ENCODE measurements at regions not wholly inside any gene's neighbourhood (a gene's known extent, or its start where the extent isn't known, plus 50 kb on each side); places are given as distances from the start of the nearest gene placed in this dataset.

DNA sequence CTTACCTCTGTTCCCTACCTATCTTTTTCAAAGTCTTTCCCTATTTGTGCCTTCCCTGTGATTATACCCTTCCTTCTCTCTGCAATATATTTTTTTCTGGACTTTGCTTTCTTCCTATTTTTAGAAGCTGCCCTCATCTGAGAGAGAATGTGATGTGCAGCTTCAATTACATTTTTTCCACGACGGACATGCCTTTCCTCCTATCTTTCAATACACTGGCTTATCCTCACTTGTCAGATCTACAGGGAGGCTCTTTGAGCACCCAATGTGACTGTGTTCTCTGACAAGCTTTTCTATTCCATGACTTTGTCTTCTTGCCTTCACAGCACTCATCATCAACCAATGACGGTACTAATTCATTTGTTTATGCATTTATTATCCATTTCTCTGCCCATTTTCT lies 227.9 kb upstream of the CLINT1 start:
- DNase-seq (ENCODE audit: extremely low read depth in 1 of 2, low read depth in 1 of 2) = no peak

DNA sequence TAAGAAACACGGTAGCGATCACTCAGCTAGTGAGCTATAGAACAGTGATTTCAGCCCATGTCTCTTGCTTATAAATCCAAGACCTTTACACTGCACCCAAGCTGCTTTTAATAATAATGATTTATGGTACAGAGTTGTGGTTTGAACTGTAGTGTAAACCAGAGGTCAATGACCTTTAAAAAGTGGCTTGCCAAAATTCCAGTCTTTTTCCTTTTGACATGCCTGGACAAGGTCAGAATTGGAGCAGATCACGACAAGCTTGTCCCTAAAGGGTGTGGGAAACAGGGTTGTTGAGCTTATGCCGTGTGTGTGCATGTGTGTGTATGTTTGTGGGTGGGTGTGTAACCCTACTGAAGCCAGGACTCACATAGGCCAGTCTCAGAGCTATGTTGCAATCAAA lies 225.3 kb upstream of the CLINT1 start:
- DNase-seq (ENCODE audit: extremely low read depth in 1 of 2, low read depth in 1 of 2) = no peak

DNA sequence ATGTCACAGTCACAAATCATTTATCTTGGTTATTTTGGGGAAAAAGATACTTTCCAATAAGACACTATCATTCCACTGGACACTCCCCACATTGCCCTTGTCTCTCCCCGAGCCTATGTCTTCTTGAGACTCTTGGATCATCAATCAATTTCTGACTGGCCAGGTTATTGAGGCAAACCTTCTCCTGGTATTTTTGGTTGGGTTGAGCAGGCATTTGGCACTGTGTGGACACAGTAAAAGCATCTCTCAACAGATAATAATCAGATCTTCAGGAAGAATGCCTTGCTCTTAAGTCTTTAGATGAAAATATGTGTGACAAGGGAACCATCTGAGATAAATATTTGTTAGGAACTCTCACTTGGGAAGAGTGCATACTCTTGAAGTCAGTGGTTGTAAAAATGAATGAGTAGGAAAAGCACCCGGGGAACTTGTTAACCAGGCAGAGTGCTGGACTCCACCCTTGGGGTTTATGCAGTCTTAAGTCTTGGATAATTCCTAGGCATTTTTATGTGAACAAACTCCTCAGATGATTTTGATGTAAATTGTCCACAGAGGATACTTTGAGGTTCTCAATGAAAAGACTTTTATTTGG lies 223.8 kb upstream of the CLINT1 start:
- DNase-seq (ENCODE audit: extremely low read depth in 1 of 2, low read depth in 1 of 2) = no peak

DNA sequence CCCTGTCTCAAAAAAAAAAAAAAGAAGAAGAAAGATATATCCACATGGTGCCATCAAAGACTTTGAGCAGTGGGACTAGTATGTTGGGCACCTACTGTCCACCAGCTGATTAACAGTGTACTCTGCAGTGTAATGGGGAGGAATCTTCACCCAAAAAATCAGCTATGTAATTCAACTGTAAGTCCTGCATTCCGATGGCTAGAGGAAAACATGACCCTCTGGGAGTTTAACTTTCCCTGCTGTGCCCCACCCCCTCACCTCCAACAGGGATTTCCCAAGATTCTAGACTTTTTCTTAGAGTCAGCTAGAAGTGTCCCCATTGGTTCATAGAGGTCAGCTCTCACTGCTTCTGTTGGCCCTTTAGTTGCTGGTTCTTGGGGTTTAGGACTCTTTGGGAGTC lies 221.2 kb upstream of the CLINT1 start:
- DNase-seq (ENCODE audit: extremely low read depth in 1 of 2, low read depth in 1 of 2) = no peak

DNA sequence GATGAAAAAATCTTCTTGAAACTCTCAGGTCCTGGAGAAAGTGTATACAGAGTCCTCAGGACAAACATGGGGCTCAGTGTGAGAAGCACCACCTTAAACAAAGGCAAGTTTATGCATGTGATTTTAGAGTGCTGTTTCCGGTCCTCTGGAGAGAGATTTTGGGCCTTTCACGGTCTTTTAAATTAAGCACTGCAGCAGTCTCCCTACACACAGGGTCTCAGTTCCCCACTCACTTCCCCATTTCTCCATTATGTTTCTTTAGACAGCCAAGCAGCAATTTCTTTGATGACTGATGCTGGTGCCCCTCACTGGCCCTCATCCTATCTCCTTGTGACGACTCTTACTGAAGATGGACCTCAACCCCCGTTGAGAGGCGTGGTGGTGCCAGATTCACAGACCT lies 220.2 kb upstream of the CLINT1 start:
- DNase-seq (ENCODE audit: extremely low read depth in 1 of 2, low read depth in 1 of 2) = no peak

DNA sequence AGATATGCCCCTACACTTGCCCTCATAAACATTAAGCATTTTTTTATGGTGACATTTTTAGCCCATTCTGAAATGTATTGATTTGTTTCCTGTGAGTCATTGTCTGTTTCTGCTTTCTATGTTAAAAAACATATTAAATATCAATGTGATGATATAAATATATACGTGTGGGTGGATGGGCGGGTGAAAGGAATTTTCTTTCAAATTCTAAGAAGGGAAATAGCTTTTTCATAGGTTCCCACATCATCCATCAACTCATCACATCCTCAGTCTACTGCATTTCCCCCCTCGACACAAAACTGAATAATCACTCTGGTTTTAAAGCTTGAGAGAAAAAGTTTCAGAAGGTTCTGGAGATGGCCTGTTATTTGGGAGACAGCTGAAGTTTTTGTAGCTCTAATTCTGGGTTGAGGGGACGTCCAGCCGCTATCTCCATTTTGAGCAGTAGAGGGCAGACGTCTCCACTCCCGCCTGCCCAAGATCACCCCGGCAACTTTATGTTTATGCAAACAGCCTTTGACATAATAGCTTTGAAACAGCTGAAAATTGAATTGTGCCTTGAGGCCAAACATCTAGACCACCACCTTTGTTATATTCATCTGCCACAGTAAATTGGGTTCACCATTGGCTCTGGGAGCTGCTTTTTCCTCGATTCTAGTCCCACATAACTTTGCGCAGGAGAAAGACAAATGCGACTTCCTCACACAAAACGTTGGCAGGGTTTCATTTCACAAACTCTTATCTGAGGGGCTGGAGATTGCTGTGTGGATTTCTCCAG lies 216.2 kb upstream of the CLINT1 start:
- peak; percentile 5 to 6 for DNase-seq (ENCODE audit: extremely low read depth in 1 of 2, low read depth in 1 of 2)

DNA sequence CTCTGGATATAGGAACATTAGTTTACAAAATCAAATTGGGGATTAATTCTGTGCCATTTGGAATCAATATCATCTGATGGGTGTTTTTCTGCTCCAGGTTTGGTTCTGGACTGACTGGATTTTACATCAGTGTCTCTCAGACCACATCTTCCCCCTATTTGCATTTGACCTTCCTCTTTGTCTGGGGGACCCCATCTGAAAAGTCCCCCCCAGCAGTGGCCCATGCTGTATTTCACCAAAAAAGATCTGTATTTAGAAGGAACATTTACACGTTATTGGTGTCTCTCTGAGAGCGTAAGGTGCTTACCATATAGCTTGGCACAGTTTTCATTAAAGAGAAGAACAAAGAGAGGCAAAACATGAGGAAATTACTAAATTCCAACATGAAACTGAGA lies 215.6 kb upstream of the CLINT1 start:
- DNase-seq (ENCODE audit: extremely low read depth in 1 of 2, low read depth in 1 of 2) = no peak

DNA sequence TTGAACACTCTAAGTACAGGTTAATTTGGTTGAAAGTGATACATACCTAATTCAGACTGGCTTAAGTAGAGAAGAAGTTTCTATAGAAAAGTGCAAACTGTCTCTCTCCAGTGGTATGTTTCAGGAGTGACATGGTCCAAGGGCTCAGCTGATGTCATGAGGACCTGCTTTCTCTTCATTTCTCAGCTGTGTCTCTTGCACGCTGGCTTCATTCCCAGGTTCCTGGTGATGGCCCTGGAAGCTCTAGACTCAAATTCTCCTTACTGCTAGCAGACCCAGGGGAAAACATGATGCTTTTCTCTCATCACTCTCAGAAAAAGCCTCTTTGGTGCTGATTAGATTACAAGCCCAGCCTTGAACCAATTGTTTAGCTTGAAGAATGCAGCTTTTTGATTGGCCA lies 211.9 kb upstream of the CLINT1 start:
- no peak for DNase-seq (ENCODE audit: extremely low read depth in 1 of 2, low read depth in 1 of 2)

DNA sequence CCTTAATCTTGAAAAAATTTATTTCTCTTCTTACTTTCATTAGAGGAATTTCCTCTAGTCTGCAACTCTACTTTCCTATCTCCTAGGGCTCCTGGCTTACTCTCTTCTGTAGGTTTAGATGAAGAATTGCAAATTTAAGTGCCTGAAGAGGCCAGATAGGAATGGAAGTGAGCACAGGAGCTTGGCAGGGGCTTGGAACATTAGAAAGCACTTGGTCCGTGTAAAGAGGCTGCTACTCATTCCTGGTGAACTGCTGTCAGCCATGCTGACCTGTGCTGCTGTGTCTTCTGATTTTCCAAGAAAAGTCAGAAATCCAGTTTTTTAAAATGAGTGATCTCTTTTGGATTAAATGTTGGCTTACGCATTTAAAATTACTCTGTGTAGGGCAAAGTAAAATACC lies 210.9 kb upstream of the CLINT1 start:
- no peak for DNase-seq (ENCODE audit: extremely low read depth in 1 of 2, low read depth in 1 of 2)

DNA sequence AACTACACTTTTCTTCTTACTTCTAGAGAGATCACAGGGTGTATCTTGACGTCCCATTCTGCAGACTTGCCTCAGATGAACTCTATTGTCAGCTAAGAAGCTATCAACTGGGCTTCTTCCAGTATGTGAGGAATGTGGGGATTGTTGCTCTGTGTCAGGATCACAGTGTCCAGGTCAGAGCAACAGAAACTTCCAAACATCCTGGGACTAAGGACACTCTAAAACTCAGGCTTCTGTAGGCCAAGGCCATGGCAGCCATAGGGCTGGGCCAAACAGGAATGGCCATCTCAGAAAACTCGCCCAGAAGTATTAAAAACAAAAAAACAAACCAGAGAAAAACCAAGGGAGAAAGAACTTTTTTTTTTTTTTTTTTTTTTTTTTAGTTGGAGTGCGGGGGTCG lies 210.0 kb upstream of the CLINT1 start:
- DNase-seq (ENCODE audit: extremely low read depth in 1 of 2, low read depth in 1 of 2) = no peak

DNA sequence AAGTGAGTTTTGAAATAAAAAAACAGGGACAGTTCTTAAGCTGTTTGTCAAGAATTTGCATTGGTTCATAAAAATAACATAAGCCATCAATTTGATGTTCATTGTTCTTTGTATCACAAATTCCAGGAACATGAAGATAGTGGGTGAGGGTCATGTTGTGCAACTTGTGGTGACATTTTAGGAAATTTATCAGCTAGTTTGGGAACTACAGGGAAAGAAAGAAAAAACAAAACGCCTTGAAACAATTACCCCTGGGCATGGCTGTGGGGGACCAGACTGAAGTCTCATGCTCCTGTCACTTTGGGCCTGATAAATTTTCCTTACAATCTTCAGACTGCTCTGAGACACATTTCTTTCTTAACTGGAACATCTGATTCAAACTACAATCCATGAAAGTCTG lies 207.1 kb upstream of the CLINT1 start:
- no peak for DNase-seq (ENCODE audit: extremely low read depth in 1 of 2, low read depth in 1 of 2)

DNA sequence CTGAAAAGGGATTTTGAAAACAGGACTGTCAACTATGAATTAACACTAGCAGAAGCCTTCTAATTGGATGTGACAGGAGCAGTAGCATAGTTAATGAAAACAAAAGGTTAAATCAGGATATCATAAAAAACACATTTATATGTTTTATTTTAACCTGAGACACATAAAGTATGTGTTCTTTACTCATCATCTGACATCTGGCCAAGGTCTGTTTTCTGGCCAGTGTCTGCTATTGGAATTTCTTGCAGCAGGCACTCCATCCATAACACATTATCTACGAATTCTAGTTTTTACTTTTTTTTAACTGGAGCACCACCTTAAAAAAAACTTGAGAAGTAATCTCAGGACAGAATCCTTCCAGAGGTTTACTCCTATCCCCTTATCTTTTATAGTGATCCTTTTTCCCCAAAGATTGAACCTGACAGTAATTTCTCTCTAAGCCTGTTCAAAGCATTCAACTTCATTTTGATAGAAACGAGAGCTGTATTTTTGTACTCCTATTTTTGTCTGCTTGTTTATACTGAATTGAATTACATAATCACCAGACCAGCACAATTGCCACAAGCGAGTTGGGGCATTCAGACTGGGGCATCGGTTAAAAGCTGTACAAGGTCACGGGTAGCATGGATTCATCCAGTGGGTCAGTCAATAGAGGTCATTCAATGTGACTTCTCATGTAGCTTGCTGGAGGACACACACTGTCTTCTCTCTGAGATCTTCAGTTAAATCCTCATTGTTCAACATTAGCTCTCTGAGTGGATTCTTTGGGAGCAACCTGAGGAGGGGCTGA lies 205.6 kb upstream of the CLINT1 start:
- no peak for DNase-seq (ENCODE audit: extremely low read depth in 1 of 2, low read depth in 1 of 2)

DNA sequence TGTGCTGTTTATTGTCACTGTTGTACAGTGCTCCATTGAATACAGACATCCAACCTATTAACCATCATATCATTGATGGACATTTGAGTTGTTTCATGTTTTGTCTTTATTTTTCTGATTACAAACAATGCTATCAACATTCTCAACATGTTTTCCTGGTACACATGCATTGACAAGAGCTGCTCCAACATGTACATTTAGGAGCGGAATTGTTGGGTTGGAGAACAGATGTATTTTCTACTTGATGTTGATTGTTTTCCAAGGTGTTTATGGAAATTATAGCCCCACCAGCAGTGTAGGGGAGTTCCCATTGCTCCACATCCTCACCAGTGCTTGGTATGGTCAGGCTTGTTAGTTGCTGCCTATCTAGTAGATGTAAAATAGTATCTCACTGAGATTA lies 204.1 kb upstream of the CLINT1 start:
- no peak for DNase-seq (ENCODE audit: extremely low read depth in 1 of 2, low read depth in 1 of 2)

DNA sequence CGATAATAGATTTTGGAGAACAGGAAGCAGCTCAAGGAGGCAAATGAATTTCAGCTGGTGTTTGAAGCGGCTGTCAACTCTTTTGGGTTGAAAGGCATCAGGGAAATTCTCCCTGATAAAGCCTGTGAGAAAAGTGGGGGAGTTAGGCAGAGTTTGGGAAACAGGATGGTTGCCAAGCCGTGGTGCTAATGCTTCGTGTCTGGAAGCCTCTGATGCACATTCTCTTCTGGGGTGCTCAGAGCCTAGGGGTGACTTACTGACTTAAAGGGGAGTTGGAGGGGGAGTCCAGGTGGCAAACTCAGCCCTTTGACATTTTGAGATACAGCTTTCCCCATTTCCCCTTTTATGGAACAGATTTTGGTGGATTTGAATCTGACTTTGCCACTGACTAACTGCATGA lies 202.5 kb upstream of the CLINT1 start:
- no peak for DNase-seq (ENCODE audit: extremely low read depth in 1 of 2, low read depth in 1 of 2)

DNA sequence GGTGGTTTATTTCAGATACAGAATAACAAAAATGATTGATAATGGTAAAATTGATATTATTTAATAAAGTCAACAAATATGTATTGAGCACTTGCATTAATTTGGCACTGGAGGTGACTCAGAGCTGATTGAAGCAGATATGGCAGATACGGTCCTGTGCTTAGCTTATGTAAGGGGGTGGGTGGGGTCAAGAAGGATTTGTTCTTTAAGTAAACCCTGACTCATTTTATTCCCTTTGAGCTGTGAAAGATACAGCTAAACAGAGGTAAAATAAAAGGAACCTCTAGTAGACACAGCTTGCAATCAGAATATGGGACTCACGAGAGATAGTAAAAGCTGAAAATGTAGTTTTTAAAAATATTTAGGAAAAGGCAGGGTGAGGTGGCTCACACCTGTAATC lies 201.3 kb upstream of the CLINT1 start:
- DNase-seq (ENCODE audit: extremely low read depth in 1 of 2, low read depth in 1 of 2) = no peak

DNA sequence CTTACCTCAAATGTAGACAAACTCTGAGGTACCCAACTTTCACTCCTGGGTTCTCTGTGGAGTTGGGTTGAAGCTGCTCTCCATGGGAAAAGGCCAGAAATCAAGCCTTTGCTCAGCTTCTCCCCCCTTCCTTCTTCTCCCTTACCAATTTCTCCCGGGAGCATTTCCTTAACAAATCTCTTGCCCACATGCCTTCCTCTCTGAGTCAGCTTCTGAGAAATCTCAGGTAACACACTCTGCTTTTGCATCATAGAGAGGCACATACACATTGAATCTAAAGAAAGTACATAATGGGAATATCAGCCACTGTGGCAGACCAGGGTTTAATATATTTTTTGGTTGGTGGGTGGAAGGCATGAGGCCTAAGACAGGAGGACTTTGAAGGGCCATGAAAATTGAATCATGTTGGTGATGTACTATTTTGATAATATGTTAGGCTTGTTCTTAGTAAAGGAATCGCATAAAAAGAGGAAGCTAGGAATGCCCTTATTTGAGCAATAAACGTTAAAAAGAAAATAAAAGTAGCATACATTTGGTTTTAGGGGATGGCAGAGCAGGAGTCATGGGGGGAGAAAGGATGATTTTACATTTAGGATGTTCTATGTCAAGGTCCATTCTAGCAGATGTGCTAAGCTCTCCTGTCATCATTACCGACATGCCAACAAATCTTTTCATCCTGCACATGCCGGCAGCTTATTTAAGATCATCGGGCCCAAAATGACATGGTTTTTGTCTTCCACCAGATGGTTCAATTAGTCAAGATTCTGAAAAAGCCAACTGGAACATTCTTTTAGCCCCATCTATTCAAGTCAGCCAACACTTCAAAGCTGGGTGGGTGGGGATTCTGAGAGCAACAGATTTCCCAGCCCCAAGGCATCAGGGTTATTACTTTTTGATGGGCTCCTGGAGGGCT lies 199.5 kb upstream of the CLINT1 start:
- DNase-seq (ENCODE audit: extremely low read depth in 1 of 2, low read depth in 1 of 2) = no peak

DNA sequence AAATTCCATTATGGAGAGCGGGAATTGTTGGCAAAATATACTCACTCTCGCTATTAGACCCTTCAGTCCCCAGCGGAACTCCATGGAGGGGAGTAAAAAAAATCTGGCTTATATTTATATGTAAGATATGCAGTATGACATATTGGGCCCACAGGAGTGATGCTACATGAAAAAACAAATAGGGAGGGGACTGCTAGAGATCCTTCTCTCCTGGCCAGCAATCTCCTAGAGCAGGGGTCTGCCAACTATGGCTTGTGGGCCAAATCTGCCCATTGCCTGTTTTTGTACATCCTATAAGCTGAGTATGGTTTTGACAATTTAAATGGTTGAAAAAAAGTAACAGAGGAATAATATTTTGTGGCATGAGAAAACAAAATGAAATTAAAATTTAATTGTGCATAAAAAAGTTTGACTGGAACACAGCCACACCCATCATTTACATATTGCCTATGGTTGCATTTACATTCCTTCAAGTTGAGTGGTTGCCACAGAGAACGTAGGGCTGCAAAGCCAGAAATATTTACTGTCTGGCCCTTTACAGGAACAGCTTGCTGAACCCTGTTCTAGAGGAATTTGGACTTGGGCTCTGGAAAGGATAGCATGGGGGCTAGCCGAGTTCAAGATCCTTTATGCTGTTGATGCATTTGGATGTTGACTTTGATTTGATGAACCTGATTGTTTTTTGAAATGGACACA lies 197.3 kb upstream of the CLINT1 start:
- no peak for DNase-seq (ENCODE audit: extremely low read depth in 1 of 2, low read depth in 1 of 2)

DNA sequence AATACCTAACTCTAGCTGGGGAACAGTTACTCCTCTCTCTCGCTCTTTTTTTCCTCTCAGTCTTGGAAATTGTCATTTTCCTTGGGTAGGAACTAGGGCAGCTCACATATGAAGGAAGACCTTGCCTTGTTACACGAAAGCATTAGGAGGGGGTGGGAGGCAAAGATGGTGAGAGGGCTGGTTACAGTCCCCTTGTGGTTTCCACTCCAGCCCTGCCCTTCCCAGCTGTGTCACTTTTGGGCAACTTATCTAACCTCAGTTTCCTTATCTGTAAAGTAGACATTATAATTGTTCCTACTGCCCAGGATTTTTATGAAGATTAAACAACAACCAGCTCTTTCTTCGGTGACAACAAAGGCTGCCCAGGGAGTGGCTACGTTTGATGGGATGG lies 196.2 kb upstream of the CLINT1 start:
- no peak for DNase-seq (ENCODE audit: extremely low read depth in 1 of 2, low read depth in 1 of 2)

DNA sequence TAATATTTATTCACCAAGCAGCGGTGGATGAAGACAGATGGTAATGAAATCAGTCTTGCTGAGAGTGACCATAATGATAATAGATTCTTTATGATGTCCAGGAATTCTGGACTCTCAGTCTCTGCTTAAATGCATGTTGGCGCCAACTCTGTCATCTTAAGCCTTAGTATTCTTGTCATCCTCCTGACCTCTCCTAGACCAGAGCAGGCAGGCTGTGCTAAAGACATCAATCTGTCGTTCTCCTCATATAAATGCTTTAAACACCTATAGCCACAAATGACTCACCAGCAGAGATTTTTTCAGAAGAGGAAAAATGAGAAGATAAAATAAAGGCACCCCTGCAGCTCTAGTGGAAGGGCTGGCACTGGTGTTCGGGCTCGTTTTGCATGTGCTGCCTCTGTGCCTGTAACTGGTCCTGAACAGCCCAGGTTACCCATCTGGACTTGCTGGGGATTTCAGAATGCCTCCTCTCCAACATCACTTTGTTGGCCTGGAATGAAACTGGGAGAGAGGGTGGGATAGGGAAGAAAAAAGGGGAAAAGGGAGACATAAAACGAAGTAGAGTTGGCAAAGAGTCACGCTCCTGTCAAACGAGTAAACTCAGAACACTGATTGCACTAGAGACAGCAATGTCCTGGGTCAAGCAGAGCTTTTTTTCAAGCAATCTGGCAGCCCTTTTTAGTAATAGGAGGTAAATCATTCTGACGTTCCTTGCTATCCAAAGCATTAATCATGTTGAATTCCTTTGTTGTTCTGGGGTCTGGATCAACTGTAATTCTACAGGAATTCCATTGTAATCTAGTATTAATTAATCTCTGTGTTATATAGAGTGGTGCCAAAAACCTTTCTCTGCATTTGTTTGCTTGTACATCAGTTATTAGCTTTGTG lies 195.5 kb upstream of the CLINT1 start:
- DNase-seq (ENCODE audit: extremely low read depth in 1 of 2, low read depth in 1 of 2) = no peak

DNA sequence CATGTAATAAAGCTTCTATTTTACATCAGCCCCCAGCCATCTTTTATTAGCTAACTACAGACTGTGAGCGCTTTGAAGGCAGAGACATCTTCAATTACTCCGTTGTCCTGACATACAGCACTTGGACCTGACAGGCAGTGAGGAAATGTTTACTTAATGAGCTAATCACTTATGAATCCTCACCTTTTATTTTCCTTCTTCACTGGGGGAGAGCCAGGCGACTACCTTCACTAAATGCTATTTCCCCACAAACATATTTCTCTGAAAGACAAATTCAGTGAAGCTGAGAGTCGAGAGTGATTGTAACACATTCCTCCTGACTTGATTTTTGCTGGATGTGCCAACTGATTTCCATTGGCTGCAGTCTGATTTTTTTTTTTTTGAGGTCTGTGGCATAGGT lies 192.1 kb upstream of the CLINT1 start:
- DNase-seq (ENCODE audit: extremely low read depth in 1 of 2, low read depth in 1 of 2) = no peak

All from stimulated activated CD8-positive, alpha-beta memory T cell treated with anti-CD3 and anti-CD28 coated beads, Interleukin-7, amount 100 ng/mL, for 48 hours (primary cell).